ENCODE measurements at regions not wholly inside any gene's neighbourhood (a gene's known extent, or its start where the extent isn't known, plus 50 kb on each side); places are given as distances from the start of the nearest gene placed in this dataset.

DNA sequence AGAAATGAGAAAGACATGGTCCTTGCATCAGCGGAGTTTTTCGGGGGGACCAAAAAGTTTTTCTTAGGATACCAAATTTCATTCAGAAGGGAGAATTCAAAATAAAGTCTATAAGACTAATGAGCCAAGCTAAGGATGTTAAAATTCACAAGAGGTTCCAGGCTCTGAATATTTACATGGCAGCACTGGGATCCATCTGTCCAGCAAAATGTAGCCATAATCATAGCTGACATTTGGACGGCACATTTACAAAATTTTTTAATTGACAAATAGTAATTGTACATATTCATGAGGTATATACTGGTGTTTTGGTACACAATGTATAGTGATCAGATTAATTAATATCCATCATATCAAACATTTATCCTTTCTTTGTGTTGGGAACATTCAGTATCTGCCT is 107.9 kb downstream of the ZNF648 start:
- no peak for TF ChIP-seq POLR2AphosphoS5 (IDR thresholded peaks at IDR 0.05; ENCODE audit: low read depth, low read length)
- no peak for TF ChIP-seq POLR2A (IDR thresholded peaks at IDR 0.05; ENCODE audit: low read depth, low read length)
- no peak for TF ChIP-seq TAF1 (IDR thresholded peaks at IDR 0.05; ENCODE audit: low read depth, low read length)
